ENCODE measurements at regions not wholly inside any gene's neighbourhood (a gene's known extent, or its start where the extent isn't known, plus 50 kb on each side); places are given as distances from the start of the nearest gene placed in this dataset.

GRCh38 chr14:66306101-66306500 is 180.1 kb upstream of the CCDC196 start:
- Histone ChIP-seq H3K36me3 (ENCODE audit: control insufficient read depth, insufficient read depth, low read length) (no peaks in the 10 kb centered on the region), H3K9ac (ENCODE audit: extremely low read depth, low read length, poor library complexity, severe bottlenecking) (no peak overlapping the region), H3K4me3 (ENCODE audit: low read length) (no peak overlapping the region), H3K27me3 (ENCODE audit: control insufficient read depth, insufficient read depth, low read length, poor library complexity, severe bottlenecking) (no peaks in the 10 kb centered on the region), H3K9me3 (ENCODE audit: control insufficient read depth, low read length) (peaks cover 24% of the 10 kb centered on the region), H3K27ac (ENCODE audit: low read depth, low read length) (no peak overlapping the region), H3K4me1 (ENCODE audit: control insufficient read depth, insufficient read depth, low read length) (no peaks in the 10 kb centered on the region)
- H3K36me3 Mint-ChIP-seq (ENCODE audit: low read depth): no peaks in the 10 kb centered on the region
- H3K4me1 Mint-ChIP-seq: no peaks in the 10 kb centered on the region
- H3K4me3 Mint-ChIP-seq: no peak overlapping the region
- TF ChIP-seq CTCF (conservative IDR thresholded peaks at IDR 0.05): no peak
- DNase-seq: no peak
- no peak overlapping the region for H3K27ac Mint-ChIP-seq
- H3K27me3 Mint-ChIP-seq (ENCODE audit: insufficient read depth): peaks cover 2% of the 10 kb centered on the region
- H3K9me3 Mint-ChIP-seq: peaks cover 36% of the 10 kb centered on the region

- Histone ChIP-seq H3K27me3 (ENCODE audit: control insufficient read depth, insufficient read depth, low read length, poor library complexity, severe bottlenecking) (no peaks in the 10 kb centered on the region), H3K4me1 (ENCODE audit: control insufficient read depth, insufficient read depth, low read length) (no peaks in the 10 kb centered on the region), H3K4me3 (ENCODE audit: low read length) (no peak overlapping the region), H3K9ac (ENCODE audit: extremely low read depth, low read length, poor library complexity, severe bottlenecking) (no peak overlapping the region), H3K27ac (ENCODE audit: low read depth, low read length) (no peak overlapping the region), H3K9me3 (ENCODE audit: control insufficient read depth, low read length) (peaks cover 13% of the 10 kb centered on the region), H3K36me3 (ENCODE audit: control insufficient read depth, insufficient read depth, low read length) (no peaks in the 10 kb centered on the region)
- no peak for DNase-seq
- 90 to 92% methylated on average over 3 of the region's 3 CpGs for WGBS, 2 experiments (ENCODE audit: insufficient coverage in 1 of 2, insufficient read length in 1 of 2)
- Mint-ChIP-seq H3K36me3 (ENCODE audit: low read depth) (no peaks in the 10 kb centered on the region), H3K4me3 (no peak overlapping the region), H3K27ac (no peak overlapping the region), H3K4me1 (no peaks in the 10 kb centered on the region), H3K27me3 (ENCODE audit: insufficient read depth) (peaks cover 2% of the 10 kb centered on the region), H3K9me3 (peaks cover 14% of the 10 kb centered on the region)
- no peak for TF ChIP-seq CTCF (conservative IDR thresholded peaks at IDR 0.05)
Observed at GRCh38 chr14:66311058-66311457, 175.1 kb upstream of the CCDC196 start.

GRCh38 chr14:66311990-66312389 is 174.2 kb upstream of the CCDC196 start:
- Histone ChIP-seq H3K4me3 (ENCODE audit: low read length) (no peak overlapping the region), H3K4me1 (ENCODE audit: control insufficient read depth, insufficient read depth, low read length) (no peaks in the 10 kb centered on the region), H3K27me3 (ENCODE audit: control insufficient read depth, insufficient read depth, low read length, poor library complexity, severe bottlenecking) (no peaks in the 10 kb centered on the region), H3K9me3 (ENCODE audit: control insufficient read depth, low read length) (peaks cover 13% of the 10 kb centered on the region), H3K36me3 (ENCODE audit: control insufficient read depth, insufficient read depth, low read length) (no peaks in the 10 kb centered on the region), H3K9ac (ENCODE audit: extremely low read depth, low read length, poor library complexity, severe bottlenecking) (no peak overlapping the region), H3K27ac (ENCODE audit: low read depth, low read length) (no peak overlapping the region)
- no peak for DNase-seq
- Mint-ChIP-seq H3K27me3 (ENCODE audit: insufficient read depth) (peaks cover 2% of the 10 kb centered on the region), H3K4me1 (no peaks in the 10 kb centered on the region), H3K27ac (no peak overlapping the region), H3K9me3 (peaks cover 13% of the 10 kb centered on the region), H3K36me3 (ENCODE audit: low read depth) (no peaks in the 10 kb centered on the region), H3K4me3 (no peak overlapping the region)
- no peak for TF ChIP-seq CTCF (conservative IDR thresholded peaks at IDR 0.05)
- WGBS, 2 experiments (ENCODE audit: insufficient coverage in 1 of 2, insufficient read length in 1 of 2): 93 to 100% methylated on average over 3 to 5 of the region's 5 CpGs

Data from endodermal cell (in vitro differentiated cells).